ENCODE measurements at regions not wholly inside any gene's neighbourhood (a gene's known extent, or its start where the extent isn't known, plus 50 kb on each side); places are given as distances from the start of the nearest gene placed in this dataset.

DNA sequence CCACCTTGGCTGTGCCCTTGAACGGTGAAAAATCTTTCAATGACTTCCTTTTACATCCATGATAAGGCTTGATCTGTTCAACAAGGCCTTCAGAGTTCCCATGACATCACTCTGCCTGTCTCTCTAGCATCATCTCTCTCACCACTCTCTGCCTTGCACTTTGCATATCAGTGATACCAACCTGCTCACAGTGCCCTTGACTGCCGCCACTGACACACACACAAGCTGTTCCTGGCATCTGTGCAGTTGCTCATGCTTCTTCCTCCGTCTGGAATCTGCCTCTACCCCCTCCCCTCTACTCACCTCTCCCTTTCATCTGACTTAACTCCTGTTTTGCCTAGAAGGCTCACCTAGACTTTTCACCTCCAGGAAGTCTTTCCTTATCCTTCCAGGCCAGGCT lies 79.1 kb upstream of the SEC11C start:
- Histone ChIP-seq H3K4ac (ENCODE audit: low read depth, low read length) (no peak overlapping the region), H4K91ac (ENCODE audit: low read depth, low read length) (no peak overlapping the region), H2AFZ (ENCODE audit: insufficient read depth, low read length, poor library complexity) (no peak overlapping the region), H3K27ac (ENCODE audit: low read depth, low read length) (no peak overlapping the region), H3K79me1 (ENCODE audit: low read length) (peaks cover 2% of the 10 kb centered on the region), H3K18ac (ENCODE audit: low read length) (no peak overlapping the region), H3K9ac (ENCODE audit: low read length) (no peak overlapping the region), H4K8ac (ENCODE audit: low read depth, low read length) (no peak overlapping the region), H3K4me2 (ENCODE audit: low read length) (no peak overlapping the region), H2AK5ac (ENCODE audit: low read length) (no peak overlapping the region), H3K79me2 (ENCODE audit: control insufficient read depth, insufficient read depth, low read length, poor library complexity) (no peaks in the 10 kb centered on the region), H2BK120ac (ENCODE audit: insufficient read depth, low read length, poor library complexity) (no peak overlapping the region), H3K4me3 (ENCODE audit: low read depth, low read length) (no peak overlapping the region), H3K27me3 (ENCODE audit: insufficient read depth, low read length) (no peaks in the 10 kb centered on the region), H3K4me1 (ENCODE audit: control insufficient read depth in 1 of 2, insufficient read depth in 2 of 2, low read length in 2 of 2) (no peaks in the 10 kb centered on the region), H3K36me3 (ENCODE audit: control insufficient read depth in 1 of 2, insufficient read depth in 2 of 2, low read length in 2 of 2) (no peaks in the 10 kb centered on the region), H4K12ac (ENCODE audit: low read depth, low read length) (no peak overlapping the region), H2BK12ac (ENCODE audit: low read length) (no peak overlapping the region), H3K14ac (ENCODE audit: low read length) (no peak overlapping the region), H2BK5ac (ENCODE audit: low read depth, low read length, poor library complexity) (no peak overlapping the region), H3K23ac (ENCODE audit: low read length) (no peak overlapping the region), H3K9me3 (ENCODE audit: insufficient read depth, low read depth, low read length) (no peaks in the 10 kb centered on the region)
- no CpG with 5 or more reads among the region's 3 CpGs for WGBS (ENCODE audit: extremely low coverage, insufficient coverage, insufficient read length)
- no peak for DNase-seq

DNA sequence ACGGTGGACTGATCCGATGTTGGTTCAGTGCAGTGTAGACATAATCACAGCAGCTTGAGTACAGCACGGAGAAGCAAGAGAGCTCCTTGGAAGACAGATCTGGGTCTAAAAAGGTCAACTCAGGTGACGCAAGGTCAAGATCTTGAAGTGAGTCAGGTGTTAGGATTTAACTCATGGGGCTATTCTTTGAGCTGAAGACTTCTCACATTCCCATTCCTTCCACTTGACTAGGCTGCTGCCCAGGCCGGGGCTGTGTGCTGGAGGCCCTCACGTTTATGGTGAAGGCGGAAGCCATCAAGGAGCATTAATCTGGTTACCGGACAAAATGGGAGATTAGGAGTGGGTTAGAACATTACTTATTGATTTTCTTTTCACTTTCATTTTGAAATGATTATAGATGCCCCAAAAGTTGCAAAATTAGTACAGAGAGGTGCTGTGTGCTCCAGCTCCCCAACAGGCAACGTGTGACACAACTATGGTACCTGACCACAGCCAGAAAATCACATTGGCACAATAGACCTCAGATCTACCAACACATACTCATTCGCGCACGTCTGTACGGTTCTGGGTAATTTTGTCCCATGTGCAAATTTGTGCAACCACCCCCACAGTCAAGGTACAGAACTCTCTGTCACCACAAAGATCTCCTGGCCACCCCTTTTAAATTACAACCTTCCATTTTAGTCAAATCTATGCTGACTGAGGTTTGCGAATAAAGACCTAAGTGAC lies 77.6 kb upstream of the SEC11C start:
- Histone ChIP-seq H3K9me3 (ENCODE audit: insufficient read depth, low read depth, low read length) (no peaks in the 10 kb centered on the region), H2BK120ac (ENCODE audit: insufficient read depth, low read length, poor library complexity) (no peak overlapping the region), H3K4me1 (ENCODE audit: control insufficient read depth in 1 of 2, insufficient read depth in 2 of 2, low read length in 2 of 2) (no peaks in the 10 kb centered on the region), H3K4me3 (ENCODE audit: low read depth, low read length) (no peak overlapping the region), H2AK5ac (ENCODE audit: low read length) (no peak overlapping the region), H3K27ac (ENCODE audit: low read depth, low read length) (no peak overlapping the region), H3K4ac (ENCODE audit: low read depth, low read length) (no peak overlapping the region), H4K8ac (ENCODE audit: low read depth, low read length) (no peak overlapping the region), H4K12ac (ENCODE audit: low read depth, low read length) (no peak overlapping the region), H3K79me1 (ENCODE audit: low read length) (no peaks in the 10 kb centered on the region), H3K9ac (ENCODE audit: low read length) (no peak overlapping the region), H3K27me3 (ENCODE audit: insufficient read depth, low read length) (no peaks in the 10 kb centered on the region), H3K4me2 (ENCODE audit: low read length) (no peak overlapping the region), H2BK5ac (ENCODE audit: low read depth, low read length, poor library complexity) (no peak overlapping the region), H3K79me2 (ENCODE audit: control insufficient read depth, insufficient read depth, low read length, poor library complexity) (no peaks in the 10 kb centered on the region), H2AFZ (ENCODE audit: insufficient read depth, low read length, poor library complexity) (no peak overlapping the region), H2BK12ac (ENCODE audit: low read length) (no peak overlapping the region), H3K18ac (ENCODE audit: low read length) (no peak overlapping the region), H3K36me3 (ENCODE audit: control insufficient read depth in 1 of 2, insufficient read depth in 2 of 2, low read length in 2 of 2) (no peaks in the 10 kb centered on the region), H3K14ac (ENCODE audit: low read length) (no peak overlapping the region), H4K91ac (ENCODE audit: low read depth, low read length) (no peak overlapping the region), H3K23ac (ENCODE audit: low read length) (no peak overlapping the region)
- WGBS (ENCODE audit: extremely low coverage, insufficient coverage, insufficient read length) = no CpG with 5 or more reads among the region's 14 CpGs
- DNase-seq = peak in 1 of 2 donors; percentile 54

GRCh38 chr18:59062643-59063006 lies 77.1 kb upstream of the SEC11C start:
- Histone ChIP-seq H3K23ac (ENCODE audit: low read length) (no peak overlapping the region), H2AFZ (ENCODE audit: insufficient read depth, low read length, poor library complexity) (no peak overlapping the region), H3K27ac (ENCODE audit: low read depth, low read length) (no peak overlapping the region), H2BK12ac (ENCODE audit: low read length) (no peak overlapping the region), H3K79me1 (ENCODE audit: low read length) (no peaks in the 10 kb centered on the region), H3K27me3 (ENCODE audit: insufficient read depth, low read length) (no peaks in the 10 kb centered on the region), H3K4me1 (ENCODE audit: control insufficient read depth in 1 of 2, insufficient read depth in 2 of 2, low read length in 2 of 2) (no peaks in the 10 kb centered on the region), H4K8ac (ENCODE audit: low read depth, low read length) (no peak overlapping the region), H3K4ac (ENCODE audit: low read depth, low read length) (no peak overlapping the region), H2BK120ac (ENCODE audit: insufficient read depth, low read length, poor library complexity) (no peak overlapping the region), H3K4me3 (ENCODE audit: low read depth, low read length) (no peak overlapping the region), H3K18ac (ENCODE audit: low read length) (no peak overlapping the region), H2BK5ac (ENCODE audit: low read depth, low read length, poor library complexity) (no peak overlapping the region), H3K36me3 (ENCODE audit: control insufficient read depth in 1 of 2, insufficient read depth in 2 of 2, low read length in 2 of 2) (no peaks in the 10 kb centered on the region), H3K79me2 (ENCODE audit: control insufficient read depth, insufficient read depth, low read length, poor library complexity) (no peaks in the 10 kb centered on the region), H2AK5ac (ENCODE audit: low read length) (no peak overlapping the region), H3K14ac (ENCODE audit: low read length) (no peak overlapping the region), H3K4me2 (ENCODE audit: low read length) (no peak overlapping the region), H4K12ac (ENCODE audit: low read depth, low read length) (no peak overlapping the region), H3K9ac (ENCODE audit: low read length) (no peak overlapping the region), H4K91ac (ENCODE audit: low read depth, low read length) (no peak overlapping the region), H3K9me3 (ENCODE audit: insufficient read depth, low read depth, low read length) (no peaks in the 10 kb centered on the region)
- WGBS (ENCODE audit: extremely low coverage, insufficient coverage, insufficient read length) = no CpG with 5 or more reads among the region's 13 CpGs
- no peak for DNase-seq

- no peak overlapping the region for H3K23ac ChIP-seq (ENCODE audit: low read length)
- H3K4me1 ChIP-seq (ENCODE audit: control insufficient read depth in 1 of 2, insufficient read depth in 2 of 2, low read length in 2 of 2) = no peaks in the 10 kb centered on the region
- H2BK12ac ChIP-seq (ENCODE audit: low read length) = no peak overlapping the region
- WGBS (ENCODE audit: extremely low coverage, insufficient coverage, insufficient read length) = no CpG with 5 or more reads among the region's 7 CpGs
- no peak overlapping the region for H3K9ac ChIP-seq (ENCODE audit: low read length)
- H3K36me3 ChIP-seq (ENCODE audit: control insufficient read depth in 1 of 2, insufficient read depth in 2 of 2, low read length in 2 of 2) = no peaks in the 10 kb centered on the region
- no peak overlapping the region for H4K12ac ChIP-seq (ENCODE audit: low read depth, low read length)
- no peak overlapping the region for H2AFZ ChIP-seq (ENCODE audit: insufficient read depth, low read length, poor library complexity)
- H3K27ac ChIP-seq (ENCODE audit: low read depth, low read length) = no peak overlapping the region
- no peak for DNase-seq
- H2AK5ac ChIP-seq (ENCODE audit: low read length) = no peak overlapping the region
- no peak overlapping the region for H3K4me3 ChIP-seq (ENCODE audit: low read depth, low read length)
- H3K4me2 ChIP-seq (ENCODE audit: low read length) = no peak overlapping the region
- H2BK5ac ChIP-seq (ENCODE audit: low read depth, low read length, poor library complexity) = no peak overlapping the region
- no peaks in the 10 kb centered on the region for H3K27me3 ChIP-seq (ENCODE audit: insufficient read depth, low read length)
- no peak overlapping the region for H3K4ac ChIP-seq (ENCODE audit: low read depth, low read length)
- H4K8ac ChIP-seq (ENCODE audit: low read depth, low read length) = no peak overlapping the region
- H3K18ac ChIP-seq (ENCODE audit: low read length) = no peak overlapping the region
- H3K14ac ChIP-seq (ENCODE audit: low read length) = no peak overlapping the region
- no peak overlapping the region for H2BK120ac ChIP-seq (ENCODE audit: insufficient read depth, low read length, poor library complexity)
- no peaks in the 10 kb centered on the region for H3K79me2 ChIP-seq (ENCODE audit: control insufficient read depth, insufficient read depth, low read length, poor library complexity)
- no peaks in the 10 kb centered on the region for H3K9me3 ChIP-seq (ENCODE audit: insufficient read depth, low read depth, low read length)
- no peaks in the 10 kb centered on the region for H3K79me1 ChIP-seq (ENCODE audit: low read length)
- H4K91ac ChIP-seq (ENCODE audit: low read depth, low read length) = no peak overlapping the region
Observed at GRCh38 chr18:59063300-59063906, 76.3 kb upstream of the SEC11C start.
